ENCODE measurements at regions not wholly inside any gene's neighbourhood (a gene's known extent, or its start where the extent isn't known, plus 50 kb on each side); places are given as distances from the start of the nearest gene placed in this dataset.

DNA sequence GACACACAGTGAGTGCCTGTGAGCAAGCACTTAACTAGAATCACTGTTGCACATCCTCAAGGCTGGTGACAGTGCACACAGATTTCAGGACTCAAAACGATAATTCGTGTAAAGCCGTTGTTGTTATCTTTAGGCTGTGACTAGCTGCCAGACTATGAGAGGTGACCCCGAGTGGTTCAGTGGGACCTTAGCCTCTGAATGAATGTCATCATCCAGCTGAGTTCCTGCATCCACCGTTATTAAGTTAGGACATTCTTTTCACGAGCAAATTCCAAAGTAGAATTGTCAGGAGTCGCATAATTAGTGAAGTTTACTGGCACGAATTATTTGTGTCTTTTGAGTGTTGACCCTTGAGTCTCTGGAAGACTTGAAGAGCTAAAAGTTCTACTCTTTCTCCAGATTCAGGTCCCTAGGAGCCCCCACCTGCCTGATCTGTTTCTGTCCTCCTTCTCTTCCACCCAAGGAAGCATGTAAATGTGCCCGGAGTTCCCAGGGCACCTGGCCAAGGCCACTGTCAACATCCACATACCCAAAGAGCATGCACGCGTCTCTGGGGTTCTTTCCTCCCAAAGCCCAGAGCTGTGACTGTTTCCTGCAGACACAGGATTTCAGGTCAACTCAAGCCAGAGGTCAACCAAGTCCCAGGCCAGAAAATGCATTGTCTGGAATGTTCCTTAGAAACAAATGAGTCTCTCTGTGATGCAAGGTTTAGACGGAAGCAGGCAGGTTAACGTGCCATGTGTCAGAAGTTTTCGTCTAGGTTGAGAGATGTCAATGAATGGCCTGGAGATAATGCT lies 207.2 kb downstream of the TOMM20 start:
- H3K4me3 ChIP-seq (replicated peaks; ENCODE audit: low read depth, low read length), result no peak overlapping the region
- DNase-seq (ENCODE audit: low read depth), result peak; percentile 42
- TF ChIP-seq, protein P1, sequence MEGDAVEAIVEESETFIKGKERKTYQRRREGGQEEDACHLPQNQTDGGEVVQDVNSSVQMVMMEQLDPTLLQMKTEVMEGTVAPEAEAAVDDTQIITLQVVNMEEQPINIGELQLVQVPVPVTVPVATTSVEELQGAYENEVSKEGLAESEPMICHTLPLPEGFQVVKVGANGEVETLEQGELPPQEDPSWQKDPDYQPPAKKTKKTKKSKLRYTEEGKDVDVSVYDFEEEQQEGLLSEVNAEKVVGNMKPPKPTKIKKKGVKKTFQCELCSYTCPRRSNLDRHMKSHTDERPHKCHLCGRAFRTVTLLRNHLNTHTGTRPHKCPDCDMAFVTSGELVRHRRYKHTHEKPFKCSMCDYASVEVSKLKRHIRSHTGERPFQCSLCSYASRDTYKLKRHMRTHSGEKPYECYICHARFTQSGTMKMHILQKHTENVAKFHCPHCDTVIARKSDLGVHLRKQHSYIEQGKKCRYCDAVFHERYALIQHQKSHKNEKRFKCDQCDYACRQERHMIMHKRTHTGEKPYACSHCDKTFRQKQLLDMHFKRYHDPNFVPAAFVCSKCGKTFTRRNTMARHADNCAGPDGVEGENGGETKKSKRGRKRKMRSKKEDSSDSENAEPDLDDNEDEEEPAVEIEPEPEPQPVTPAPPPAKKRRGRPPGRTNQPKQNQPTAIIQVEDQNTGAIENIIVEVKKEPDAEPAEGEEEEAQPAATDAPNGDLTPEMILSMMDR (IDR thresholded peaks at IDR 0.05; ENCODE audit: low read length, missing control alignments), result no peak

DNA sequence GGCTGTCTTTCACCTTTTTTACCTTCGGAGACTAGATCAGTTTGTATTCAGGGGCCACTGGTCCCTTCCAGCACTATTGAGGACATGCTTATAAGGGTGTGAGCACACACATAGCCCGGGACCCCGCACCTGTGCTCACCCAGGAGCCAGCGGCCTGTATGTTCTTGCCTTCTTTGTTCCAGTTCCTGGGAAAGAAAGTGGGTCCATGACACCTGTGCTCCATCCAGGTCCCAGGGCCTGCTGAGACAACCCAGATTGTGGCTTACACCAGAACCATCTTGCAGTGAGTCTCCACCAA lies 207.8 kb downstream of the TOMM20 start:
- TF ChIP-seq, protein P1 (IDR thresholded peaks at IDR 0.05; ENCODE audit: low read length, missing control alignments), result no peak
- DNase-seq (ENCODE audit: low read depth), result no peak
- no peak overlapping the region for H3K4me3 ChIP-seq (replicated peaks; ENCODE audit: low read depth, low read length)

DNA sequence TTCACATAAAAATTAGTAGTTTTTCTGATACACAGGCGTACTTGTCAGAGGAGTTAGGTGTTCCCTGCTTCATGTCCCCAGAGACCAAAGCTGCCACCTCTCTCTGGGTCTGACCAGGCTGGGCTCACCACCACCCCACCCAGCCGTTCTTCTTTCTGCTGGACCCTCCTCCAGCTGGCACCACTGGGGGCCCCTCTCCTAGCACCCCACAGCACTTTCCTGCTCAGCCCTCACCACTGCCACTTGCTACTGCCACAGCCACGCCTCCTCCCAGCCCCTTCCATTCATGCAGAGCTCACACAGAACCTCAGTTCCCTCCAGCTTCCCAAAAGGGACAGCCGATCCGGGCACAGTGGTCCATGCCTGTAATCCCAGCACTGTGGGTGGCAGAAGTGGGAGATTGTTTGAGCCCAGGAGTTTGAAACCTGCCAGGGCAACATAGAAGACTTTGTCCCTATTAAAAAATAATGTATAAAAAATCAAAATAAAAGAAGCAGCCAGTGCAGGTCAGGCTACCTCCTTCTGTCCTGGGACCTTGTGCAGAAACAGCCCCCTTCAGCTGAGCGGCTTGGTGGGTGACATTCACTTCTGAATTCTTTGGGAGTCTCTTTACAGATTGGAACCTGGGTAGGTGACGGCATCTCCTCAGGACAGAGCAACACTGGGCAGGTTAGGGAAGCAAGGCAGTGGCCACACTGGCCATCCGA lies 208.3 kb downstream of the TOMM20 start:
- H3K4me3 ChIP-seq (replicated peaks; ENCODE audit: low read depth, low read length), result no peak overlapping the region
- no peak for DNase-seq (ENCODE audit: low read depth)
- TF ChIP-seq, protein P1 (IDR thresholded peaks at IDR 0.05; ENCODE audit: low read length, missing control alignments), result no peak

DNA sequence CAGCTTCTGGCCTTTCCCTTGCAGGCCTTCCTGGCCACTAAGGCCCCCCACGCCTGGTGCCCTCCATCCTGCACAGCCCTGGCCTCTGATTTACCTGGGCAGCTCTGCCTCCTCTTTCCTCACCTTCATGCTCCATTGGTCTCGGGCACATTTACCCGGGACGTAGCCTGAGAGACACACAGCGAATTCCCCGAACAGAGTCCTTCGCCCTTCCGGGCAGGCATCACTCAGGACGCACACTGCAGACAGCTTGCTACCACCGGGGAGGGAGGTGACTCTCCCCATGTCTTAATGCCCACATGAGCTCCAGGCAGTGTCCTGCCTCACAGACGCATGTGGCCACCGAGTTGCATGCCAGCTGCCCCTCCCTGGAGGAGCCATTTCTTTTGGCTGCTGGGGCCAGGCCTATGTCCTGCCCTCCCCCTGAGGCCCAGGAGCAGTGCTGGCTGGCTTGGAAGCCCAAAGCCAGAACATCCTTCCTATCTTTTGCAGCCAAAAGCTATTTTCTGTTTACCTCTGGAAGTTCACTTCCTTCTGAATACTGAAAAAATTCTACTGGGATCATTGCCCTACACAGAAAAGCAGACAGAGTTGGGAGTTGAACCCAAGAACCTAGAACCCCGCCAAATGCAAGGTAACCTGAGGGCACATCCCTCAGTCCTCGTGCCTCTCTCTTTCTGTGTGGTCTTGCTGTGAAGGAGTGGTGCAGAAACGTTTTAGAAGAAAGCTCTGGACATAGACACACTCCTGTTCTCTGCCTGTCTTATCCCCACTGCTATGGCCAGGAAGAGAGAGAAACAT lies 209.5 kb downstream of the TOMM20 start:
- no peak overlapping the region for H3K4me3 ChIP-seq (replicated peaks; ENCODE audit: low read depth, low read length)
- no peak for DNase-seq (ENCODE audit: low read depth)
- TF ChIP-seq, protein P1 (IDR thresholded peaks at IDR 0.05; ENCODE audit: low read length, missing control alignments), result no peak

DNA sequence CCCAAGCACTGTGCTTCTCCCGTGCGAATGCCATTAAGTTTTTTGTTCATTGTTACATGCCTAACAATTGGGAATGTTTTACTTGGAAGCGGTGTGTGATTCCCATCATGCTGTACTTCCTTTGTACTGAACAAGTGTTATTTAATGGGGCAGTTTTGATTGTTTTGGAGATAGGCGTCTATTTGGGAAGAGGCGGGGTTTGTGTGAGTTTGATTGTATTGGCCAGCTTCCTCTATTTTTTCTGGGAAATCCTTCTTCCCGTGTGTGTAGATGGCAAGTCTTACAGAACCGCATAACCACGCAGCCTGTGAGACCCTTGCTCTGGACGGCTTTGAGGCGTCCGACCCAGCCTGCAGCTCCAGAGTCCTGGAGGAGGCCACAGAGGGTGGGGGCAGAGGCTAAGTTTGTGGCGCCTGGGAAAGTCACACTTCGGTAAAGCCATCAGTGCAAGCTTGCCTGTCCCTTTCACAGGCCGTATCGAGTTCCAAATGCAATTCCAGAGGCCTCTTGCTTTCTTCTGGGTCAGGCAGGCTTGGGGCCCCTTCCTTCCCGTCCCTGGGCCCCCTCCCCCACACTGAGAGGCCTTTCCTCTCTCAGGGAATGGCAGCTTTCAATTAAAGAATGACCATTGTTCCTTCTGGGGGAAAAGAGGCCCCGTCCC lies 210.3 kb downstream of the TOMM20 start:
- peak; percentile 76 for DNase-seq (ENCODE audit: low read depth)
- no peak overlapping the region for H3K4me3 ChIP-seq (replicated peaks; ENCODE audit: low read depth, low read length)
- TF ChIP-seq, protein P1 (IDR thresholded peaks at IDR 0.05; ENCODE audit: low read length, missing control alignments), result no peak

DNA sequence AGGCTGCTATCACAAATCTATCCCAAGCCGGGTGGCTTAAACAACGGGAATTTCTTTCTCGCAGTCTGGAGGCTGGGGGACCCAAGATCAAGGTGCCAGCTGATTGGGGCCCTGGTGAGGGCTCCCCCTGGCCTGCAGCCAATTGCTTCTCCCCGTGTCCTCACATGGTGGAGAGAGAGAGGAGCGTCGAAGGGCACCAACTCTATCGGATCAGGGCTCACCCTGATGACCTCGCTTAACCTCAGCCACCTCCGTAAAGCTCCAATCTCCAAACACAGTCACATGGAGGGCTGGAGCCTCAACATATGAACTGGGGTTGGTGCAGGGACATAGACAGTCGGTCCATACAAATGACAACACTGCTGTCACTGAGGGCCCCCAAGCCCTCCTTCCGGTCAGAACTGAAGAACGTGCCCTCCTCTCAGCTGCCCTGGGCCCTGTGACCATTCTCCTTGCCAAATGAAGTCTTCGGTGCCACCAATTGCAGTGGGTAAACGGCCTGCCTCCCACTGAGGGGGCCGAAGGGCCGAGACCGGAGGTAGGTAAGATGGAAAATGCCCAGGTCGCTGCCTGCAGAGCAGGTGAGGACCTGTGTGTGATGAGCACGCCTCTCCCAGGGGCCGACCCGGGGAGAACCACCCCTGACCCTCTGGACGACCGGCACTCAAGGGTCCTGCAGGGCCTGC lies 211.0 kb downstream of the TOMM20 start:
- DNase-seq (ENCODE audit: low read depth), result no peak
- TF ChIP-seq, protein P1 (IDR thresholded peaks at IDR 0.05; ENCODE audit: low read length, missing control alignments), result no peak
- no peak overlapping the region for H3K4me3 ChIP-seq (replicated peaks; ENCODE audit: low read depth, low read length)
